DOHH2 (cell line): ENCODE measurements at regions not wholly inside any gene's neighbourhood (a gene's known extent, or its start where the extent isn't known, plus 50 kb on each side); places are given as distances from the start of the nearest gene placed in this dataset.

Source experiments
- H3F3A ChIP-seq: fragments of 200-600 bp; sonication (generic), shearing (Covaris generic); 2 replicates; pipeline ENCODE4 v1.6.0; 2016; ENCODE audit warnings: antibody characterized with exemption, mild to moderate bottlenecking; ENCODE audit not compliant: control insufficient read depth, insufficient read depth
- H3K27ac ChIP-seq: fragments of 200-600 bp; sonication (generic); 2 replicates; pipeline ENCODE4 v1.5.1; 2014; ENCODE audit warnings: low read depth, mild to moderate bottlenecking, low read length, moderate library complexity
- H3K27me3 ChIP-seq: fragments of 200-600 bp; sonication (generic); 2 replicates; pipeline ENCODE4 v1.6.1; 2014; ENCODE audit warnings: mild to moderate bottlenecking, low read length, mixed read lengths; ENCODE audit not compliant: control insufficient read depth
- H3K36me3 ChIP-seq: fragments of 200-600 bp; sonication (generic); 2 replicates; pipeline ENCODE4 v1.6.1; 2014; ENCODE audit warnings: mild to moderate bottlenecking, low read length, moderate library complexity, mixed read lengths; ENCODE audit not compliant: control insufficient read depth
- H3K4me1 ChIP-seq: fragments of 200-600 bp; sonication (generic); 2 replicates; pipeline ENCODE4 v1.6.1; 2014; ENCODE audit warnings: mild to moderate bottlenecking, low read length, mixed read lengths; ENCODE audit not compliant: control insufficient read depth
- H3K4me2 ChIP-seq: fragments of 200-600 bp; sonication (generic); 2 replicates; pipeline ENCODE4 v1.6.0; 2014; ENCODE audit warnings: mild to moderate bottlenecking, low read length, moderate library complexity
- H3K4me3 ChIP-seq: fragments of 200-600 bp; sonication (generic); 2 replicates; pipeline ENCODE4 v1.5.1; 2014; ENCODE audit warnings: mild to moderate bottlenecking, low read length, mixed read lengths
- H3K79me2 ChIP-seq: fragments of 200-600 bp; sonication (generic); 2 replicates; pipeline ENCODE4 v1.6.1; 2014; ENCODE audit warnings: mild to moderate bottlenecking, low read length, mixed read lengths; ENCODE audit not compliant: control insufficient read depth
- H3K9me2 ChIP-seq: fragments of 200-600 bp; sonication (generic); replicated peaks from 2 replicates; pipeline ENCODE4 v1.6.1; 2014; ENCODE audit warnings: mild to moderate bottlenecking, low read length, mixed read lengths; ENCODE audit not compliant: control insufficient read depth
- H3K9me3 ChIP-seq: fragments of 200-600 bp; sonication (generic); 2 replicates; pipeline ENCODE4 v1.6.1; 2014; ENCODE audit warnings: antibody characterized with exemption, low read length, mixed read lengths; ENCODE audit not compliant: control insufficient read depth, insufficient read depth
- H4K20me1 ChIP-seq: fragments of 200-600 bp; sonication (generic); 2 replicates; pipeline ENCODE4 v1.6.0; 2014; ENCODE audit warnings: low read depth, mild to moderate bottlenecking, antibody characterized with exemption, low read length, moderate library complexity; ENCODE audit not compliant: control insufficient read depth, insufficient read depth
- CTCF ChIP-seq: fragments of 200-600 bp; sonication (generic); IDR thresholded peaks from one replicate; pipeline ENCODE4 v1.5.1; 2014; ENCODE audit warnings: antibody characterized with exemption, mild to moderate bottlenecking, low read depth, low read length; ENCODE audit not compliant: poor library complexity, severe bottlenecking
- EZH2phosphoT487 ChIP-seq: fragments of 200-600 bp; sonication (generic); IDR thresholded peaks from 2 replicates; pipeline ENCODE4 v1.6.1; 2017; ENCODE audit warnings: borderline replicate concordance, mild to moderate bottlenecking, antibody characterized with exemption, low read length, moderate library complexity, mixed read lengths

GRCh38 chr6:4295058-4295782 is 159.8 kb upstream of the ECI2 start:
- no peaks in the 10 kb centered on the region for H3K9me3 ChIP-seq
- no peak overlapping the region for H3K4me3 ChIP-seq
- H4K20me1 ChIP-seq, result no peaks in the 10 kb centered on the region
- 0 out of 2 replicates have a peak, but pooled peaks cover 2% of the 10 kb centered on the region for H3K27me3 ChIP-seq
- TF ChIP-seq EZH2phosphoT487 (no peak), CTCF (no peak)
- H3K27ac ChIP-seq, result no peak overlapping the region
- no peaks in the 10 kb centered on the region for H3K36me3 ChIP-seq
- no peaks in the 10 kb centered on the region for H3K9me2 ChIP-seq
- H3K4me1 ChIP-seq, result no peaks in the 10 kb centered on the region
- no peaks in the 10 kb centered on the region for H3K79me2 ChIP-seq
- no peaks in the 10 kb centered on the region for H3F3A ChIP-seq
- H3K4me2 ChIP-seq, result no peak overlapping the region

GRCh38 chr6:4294636-4295035 is 159.3 kb upstream of the ECI2 start:
- Histone ChIP-seq H3K4me3 (no peak overlapping the region), H3K36me3 (no peaks in the 10 kb centered on the region), H3K9me2 (no peaks in the 10 kb centered on the region), H4K20me1 (no peaks in the 10 kb centered on the region), H3K4me2 (no peak overlapping the region), H3K4me1 (no peaks in the 10 kb centered on the region), H3F3A (no peaks in the 10 kb centered on the region), H3K79me2 (no peaks in the 10 kb centered on the region), H3K27me3 (0 out of 2 replicates have a peak, but pooled peaks cover 2% of the 10 kb centered on the region), H3K9me3 (no peaks in the 10 kb centered on the region), H3K27ac (no peak overlapping the region)
- TF ChIP-seq EZH2phosphoT487 (no peak), CTCF (no peak)

- H3K27me3 ChIP-seq, result 0 out of 2 replicates have a peak, but pooled peaks cover 2% of the 10 kb centered on the region
- no peak overlapping the region for H3K4me2 ChIP-seq
- no peak overlapping the region for H3K27ac ChIP-seq
- no peaks in the 10 kb centered on the region for H3F3A ChIP-seq
- H3K9me2 ChIP-seq, result no peaks in the 10 kb centered on the region
- H3K36me3 ChIP-seq, result no peaks in the 10 kb centered on the region
- TF ChIP-seq EZH2phosphoT487 (no peak), CTCF (no peak)
- no peak overlapping the region for H3K4me3 ChIP-seq
- no peaks in the 10 kb centered on the region for H3K79me2 ChIP-seq
- no peaks in the 10 kb centered on the region for H4K20me1 ChIP-seq
- no peaks in the 10 kb centered on the region for H3K4me1 ChIP-seq
- H3K9me3 ChIP-seq, result no peaks in the 10 kb centered on the region
Measured at GRCh38 chr6:4291453-4292403, 156.4 kb upstream of the ECI2 start.
